ENCODE measurements at regions not wholly inside any gene's neighbourhood (a gene's known extent, or its start where the extent isn't known, plus 50 kb on each side); places are given as distances from the start of the nearest gene placed in this dataset.
"Not testable (repeated sequence)": the region's sequence is repeated elsewhere in the genome, so short reads cannot be mapped to it uniquely, and the experiment has no call there.

GRCh38 chr14:51596488-51597117 is 55.1 kb upstream of the FRMD6 start:
- Histone ChIP-seq H3K27me3 (replicated peaks; ENCODE audit: control insufficient read depth, insufficient read depth, low read length, poor library complexity, severe bottlenecking) (no peaks in the 10 kb centered on the region), H3K4me1 (ENCODE audit: control insufficient read depth, insufficient read depth, low read length, poor library complexity, severe bottlenecking) (peaks cover 4% of the 10 kb centered on the region), H3K27ac (ENCODE audit: insufficient read depth, low read length, poor library complexity, severe bottlenecking) (no peak overlapping the region), H3K9me3 (ENCODE audit: control insufficient read depth, low read length) (no peaks in the 10 kb centered on the region), H3K36me3 (ENCODE audit: control insufficient read depth, insufficient read depth, low read length) (no peaks in the 10 kb centered on the region), H3K4me3 (ENCODE audit: insufficient read depth, low read depth, low read length, poor library complexity, severe bottlenecking) (no peak overlapping the region)
- DNase-seq, result no peak

DNA sequence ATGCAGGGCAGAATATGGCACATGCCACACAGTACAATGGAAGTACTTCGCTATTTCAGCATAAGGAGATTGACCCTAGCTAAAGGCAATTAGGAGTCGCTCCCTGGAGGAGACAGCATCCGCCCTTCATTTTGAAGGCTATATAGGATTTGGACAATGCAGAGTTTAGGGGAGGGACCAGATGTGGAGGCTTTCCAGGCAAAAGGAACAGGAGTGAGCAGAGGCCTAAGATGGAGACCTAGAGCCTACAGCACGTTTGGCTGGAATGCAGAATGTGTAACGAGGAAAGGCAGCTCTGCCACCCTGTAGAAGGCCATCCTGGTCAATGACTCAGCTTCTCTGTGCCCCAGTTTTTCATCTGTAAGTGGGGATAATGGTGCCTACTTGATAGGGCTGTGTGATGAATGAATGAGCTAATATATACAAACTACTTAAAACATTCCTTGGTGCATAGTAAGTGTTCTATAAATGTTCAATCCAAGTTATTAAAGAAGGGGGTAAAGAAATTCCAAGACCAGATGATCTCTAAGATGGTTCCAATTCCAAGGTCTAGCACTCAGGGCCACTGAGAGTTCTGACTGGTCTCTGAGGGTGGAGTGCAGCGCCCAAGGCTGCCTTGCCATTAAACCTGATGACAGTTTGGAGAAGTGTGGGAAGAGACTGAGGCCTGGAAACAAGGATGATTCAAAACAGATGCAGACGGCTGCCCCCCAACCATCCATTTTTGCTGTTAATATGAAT is 54.3 kb upstream of the FRMD6 start:
- no peak overlapping the region for H3K4me3 ChIP-seq (ENCODE audit: insufficient read depth, low read depth, low read length, poor library complexity, severe bottlenecking)
- peaks cover 4% of the 10 kb centered on the region for H3K4me1 ChIP-seq (ENCODE audit: control insufficient read depth, insufficient read depth, low read length, poor library complexity, severe bottlenecking)
- no peaks in the 10 kb centered on the region for H3K36me3 ChIP-seq (ENCODE audit: control insufficient read depth, insufficient read depth, low read length)
- no peak for DNase-seq
- no peaks in the 10 kb centered on the region for H3K27me3 ChIP-seq (replicated peaks; ENCODE audit: control insufficient read depth, insufficient read depth, low read length, poor library complexity, severe bottlenecking)
- no peak overlapping the region for H3K27ac ChIP-seq (ENCODE audit: insufficient read depth, low read length, poor library complexity, severe bottlenecking)
- H3K9me3 ChIP-seq (ENCODE audit: control insufficient read depth, low read length), result no peaks in the 10 kb centered on the region

DNA sequence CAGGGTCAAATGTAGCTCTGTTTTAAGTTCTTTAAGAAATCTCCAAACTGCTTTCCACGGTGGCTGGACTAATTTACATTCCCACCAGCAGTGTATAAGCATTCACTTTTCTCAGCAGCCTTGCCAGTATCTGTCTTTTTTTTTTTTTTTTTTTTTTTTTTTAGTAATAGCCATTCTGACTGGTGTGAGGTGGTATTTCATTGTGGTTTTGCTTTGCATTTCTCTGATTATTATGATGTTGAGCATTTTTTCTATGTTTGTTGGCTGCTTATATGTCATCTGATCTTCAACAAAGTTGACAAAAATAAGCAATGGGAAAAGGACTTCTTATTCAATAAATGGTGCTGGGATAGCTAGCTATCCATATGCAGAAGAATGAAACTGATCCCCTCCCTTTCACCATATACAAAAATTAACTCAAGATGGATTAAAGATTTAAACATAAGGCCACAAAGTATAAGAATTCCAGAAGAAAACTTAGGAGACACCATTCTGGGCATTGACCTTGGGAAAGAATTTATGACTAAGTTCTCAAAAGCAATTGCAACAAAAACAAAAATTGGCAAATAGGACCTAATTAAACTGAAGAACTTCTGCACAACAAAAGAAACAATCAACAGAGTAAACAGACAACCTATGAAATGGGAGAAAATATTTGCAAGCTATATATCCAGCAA is 52.6 kb upstream of the FRMD6 start:
- not testable (repeated sequence) for DNase-seq; H3K9me3 ChIP-seq (ENCODE audit: control insufficient read depth, low read length); H3K4me3 ChIP-seq (ENCODE audit: insufficient read depth, low read depth, low read length, poor library complexity, severe bottlenecking); H3K36me3 ChIP-seq (ENCODE audit: control insufficient read depth, insufficient read depth, low read length); H3K27ac ChIP-seq (ENCODE audit: insufficient read depth, low read length, poor library complexity, severe bottlenecking); H3K27me3 ChIP-seq (replicated peaks; ENCODE audit: control insufficient read depth, insufficient read depth, low read length, poor library complexity, severe bottlenecking); H3K4me1 ChIP-seq (ENCODE audit: control insufficient read depth, insufficient read depth, low read length, poor library complexity, severe bottlenecking)

DNA sequence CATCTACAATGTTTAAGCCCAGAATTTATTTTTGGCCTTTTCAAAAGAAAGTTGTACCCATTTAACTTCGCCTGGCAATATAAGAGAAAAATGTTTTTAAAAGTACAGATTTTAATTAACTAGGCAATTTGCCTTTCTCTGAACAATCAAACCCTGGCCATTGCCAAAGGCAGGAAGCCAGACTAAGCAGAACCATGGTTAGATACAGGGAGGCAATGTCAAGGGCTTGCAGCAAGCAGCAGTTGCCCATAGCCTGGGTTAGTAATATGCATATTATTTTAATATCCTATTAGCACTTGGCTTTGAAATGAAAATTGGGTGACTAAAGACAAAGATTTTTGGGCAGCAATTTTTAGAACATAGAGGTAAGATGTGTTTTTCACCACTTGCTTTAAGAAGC is 51.1 kb upstream of the FRMD6 start:
- no peaks in the 10 kb centered on the region for H3K4me1 ChIP-seq (ENCODE audit: control insufficient read depth, insufficient read depth, low read length, poor library complexity, severe bottlenecking)

More for the DNA sequence above, 51.1 kb upstream of the FRMD6 start:
- no peaks in the 10 kb centered on the region for H3K27me3 ChIP-seq (replicated peaks; ENCODE audit: control insufficient read depth, insufficient read depth, low read length, poor library complexity, severe bottlenecking)
- no peak for DNase-seq
- no peak overlapping the region for H3K27ac ChIP-seq (ENCODE audit: insufficient read depth, low read length, poor library complexity, severe bottlenecking)
- H3K9me3 ChIP-seq (ENCODE audit: control insufficient read depth, low read length), result no peaks in the 10 kb centered on the region
- no peak overlapping the region for H3K4me3 ChIP-seq (ENCODE audit: insufficient read depth, low read depth, low read length, poor library complexity, severe bottlenecking)
- no peaks in the 10 kb centered on the region for H3K36me3 ChIP-seq (ENCODE audit: control insufficient read depth, insufficient read depth, low read length)

Measured in effector memory CD4-positive, alpha-beta T cell (primary cell).